IMR-90 (cell line): ENCODE measurements at regions not wholly inside any gene's neighbourhood (a gene's known extent, or its start where the extent isn't known, plus 50 kb on each side); places are given as distances from the start of the nearest gene placed in this dataset.

Source experiments
- ATAC-seq: fragments of 200-7000 bp; cut with Tn5 transposase; 2 replicates; pipeline ENCODE4 v1.9.1; 2020; ENCODE audit warnings: low read depth, mild to moderate bottlenecking, moderate library complexity
- BruUV-seq: library from RNA; stranded (reverse); fragments of 400-500 nt; replicated peaks from 2 replicates; lab custom pipeline; 2021; lab: Mats Ljungman, UMichigan
- CTCF ChIA-PET: fragments of 300-600 bp; formaldehyde crosslinking; extraction: SDS; loops from one replicate; lab custom pipeline; 2021; ENCODE audit warnings: antibody characterized with exemption; lab: Yijun Ruan, JAX
- POLR2A ChIA-PET: fragments of 300-600 bp; sonication (Branson Sonifier 250); formaldehyde crosslinking; loops from one replicate; lab custom pipeline; 2022; ENCODE audit warnings: antibody characterized with exemption; ENCODE audit not compliant: unreplicated experiment; lab: Charles Lee
- DNase-seq: peaks from one replicate; pipeline ENCODE4 v3.0.0; 2013
- H2AFZ ChIP-seq: replicated peaks from 2 replicates; pipeline ENCODE3; 2013; ENCODE audit warnings: low read length, mild to moderate bottlenecking; ENCODE audit not compliant: poor library complexity
- H2AK5ac ChIP-seq: 2 replicates; pipeline ENCODE4 v1.6.1; 2013; ENCODE audit warnings: low read depth, low read length, inconsistent platforms
- H2AK9ac ChIP-seq: replicated peaks from 2 replicates; pipeline ENCODE3; 2013; ENCODE audit warnings: mild to moderate bottlenecking, low read depth, low read length, moderate library complexity; ENCODE audit not compliant: poor library complexity
- H2BK120ac ChIP-seq: 2 replicates; pipeline ENCODE4 v1.6.1; 2013; ENCODE audit warnings: low read depth, low read length, inconsistent platforms
- H2BK15ac ChIP-seq: 3 replicates; pipeline ENCODE4 v1.6.1; 2013; ENCODE audit warnings: low read depth, low read length, inconsistent platforms
- H2BK20ac ChIP-seq: 2 replicates; pipeline ENCODE4 v1.6.1; 2013; ENCODE audit warnings: low read depth, mild to moderate bottlenecking, inconsistent platforms, low read length, moderate library complexity
- H2BK5ac ChIP-seq: 2 replicates; pipeline ENCODE4 v1.6.1; 2013; ENCODE audit warnings: mild to moderate bottlenecking, low read depth, low read length, inconsistent platforms; ENCODE audit not compliant: poor library complexity, severe bottlenecking
- H3K14ac ChIP-seq: replicated peaks from 2 replicates; pipeline ENCODE4 v1.6.1; 2013; ENCODE audit warnings: low read depth, low read length, inconsistent platforms
- H3K18ac ChIP-seq: 2 replicates; pipeline ENCODE4 v1.6.1; 2013; ENCODE audit warnings: low read depth, low read length, control low read depth
- H3K23ac ChIP-seq: 2 replicates; pipeline ENCODE4 v1.6.1; 2013; ENCODE audit warnings: low read depth, low read length, inconsistent platforms
- H3K27ac ChIP-seq: 2 replicates; pipeline ENCODE4 v1.5.1; 2013; ENCODE audit warnings: mild to moderate bottlenecking, control low read depth, low read length; ENCODE audit not compliant: insufficient read depth
- H3K27me3 ChIP-seq: 2 replicates; pipeline ENCODE4 v1.6.1; 2013; ENCODE audit warnings: low read length; ENCODE audit not compliant: control insufficient read depth, insufficient read depth
- H3K36me3 ChIP-seq: 2 replicates; pipeline ENCODE4 v1.6.1; 2013; ENCODE audit warnings: low read length, mixed read lengths; ENCODE audit not compliant: control insufficient read depth, insufficient read depth
- H3K4ac ChIP-seq: 2 replicates; pipeline ENCODE4 v1.6.1; 2013; ENCODE audit warnings: low read depth, low read length, inconsistent platforms
- H3K4me1 ChIP-seq: 2 replicates; pipeline ENCODE4 v1.6.1; 2013; ENCODE audit warnings: low read length, mixed read lengths; ENCODE audit not compliant: control insufficient read depth, insufficient read depth
- H3K4me2 ChIP-seq: 2 replicates; pipeline ENCODE4 v1.6.1; 2013; ENCODE audit warnings: low read depth, mild to moderate bottlenecking, control low read depth, low read length, moderate library complexity
- H3K4me3 ChIP-seq: 2 replicates; pipeline ENCODE4 v1.5.1; 2013; ENCODE audit warnings: low read depth, mild to moderate bottlenecking, control low read depth, low read length, moderate library complexity; ENCODE audit not compliant: insufficient read depth
- H3K56ac ChIP-seq: 2 replicates; pipeline ENCODE4 v1.6.1; 2013; ENCODE audit warnings: low read length, inconsistent platforms; ENCODE audit not compliant: insufficient read depth; ENCODE audit errors: extremely low read depth
- H3K79me1 ChIP-seq, 2 experiments: 2 replicates each; pipeline ENCODE4 v1.6.1; 2013; ENCODE audit warnings: low read length in 2 of 2, inconsistent platforms in 1 of 2, low read depth in 1 of 2
- H3K9ac ChIP-seq: 2 replicates; pipeline ENCODE4 v1.6.1; 2013; ENCODE audit warnings: low read depth, low read length, control low read depth
- H3K9me1 ChIP-seq: 2 replicates; pipeline ENCODE4 v1.6.1; 2013; ENCODE audit warnings: low read length, inconsistent platforms; ENCODE audit not compliant: insufficient read depth
- H3K9me3 ChIP-seq: 2 replicates; pipeline ENCODE4 v1.6.1; 2013; ENCODE audit warnings: low read length; ENCODE audit not compliant: control insufficient read depth, insufficient read depth
- H4K20me1 ChIP-seq: 2 replicates; pipeline ENCODE4 v1.6.1; 2013; ENCODE audit warnings: low read length, inconsistent platforms; ENCODE audit not compliant: insufficient read depth
- H4K5ac ChIP-seq: 2 replicates; pipeline ENCODE4 v1.6.1; 2013; ENCODE audit warnings: mild to moderate bottlenecking, low read depth, low read length, control low read depth
- H4K8ac ChIP-seq, 2 experiments: 2 replicates each; pipeline ENCODE4 v1.6.1; 2013; ENCODE audit warnings: low read depth in 2 of 2, low read length in 2 of 2, control low read depth in 1 of 2, inconsistent platforms in 1 of 2
- H4K91ac ChIP-seq: 2 replicates; pipeline ENCODE4 v1.6.1; 2013; ENCODE audit warnings: low read depth, low read length, inconsistent platforms; ENCODE audit not compliant: insufficient read depth
- BHLHE40 ChIP-seq: fragments of 150-350 bp; IDR thresholded peaks from 2 replicates; pipeline ENCODE4 v1.6.1; 2016; ENCODE audit warnings: mild to moderate bottlenecking, low read depth, low read length
- MAZ ChIP-seq: IDR thresholded peaks from 2 replicates; pipeline ENCODE4 v1.6.1; 2012; ENCODE audit warnings: low read depth, mild to moderate bottlenecking, low read length, improper control_type of control experiment, moderate library complexity, borderline replicate concordance
- RCOR1 ChIP-seq: IDR thresholded peaks from 2 replicates; pipeline ENCODE4 v1.6.1; 2012; ENCODE audit warnings: mild to moderate bottlenecking, low read length, improper control_type of control experiment; ENCODE audit not compliant: insufficient replicate concordance
- SMC3 ChIP-seq: fragments of 150-350 bp; IDR thresholded peaks from 2 replicates; pipeline ENCODE4 v1.6.1; 2016; ENCODE audit warnings: low read depth, mild to moderate bottlenecking, antibody characterized with exemption, low read length, moderate library complexity
- WGBS, 2 experiments: methylation state at CpG; one replicate each; pipeline versions ENCODE4 v1.1.5 to v1.1.7; 2013; ENCODE audit warnings: missing lambda C conversion rate in 2 of 2; ENCODE audit not compliant: insufficient read length in 1 of 2; ENCODE audit errors: extremely low coverage in 2 of 2; 5-methylcytosine and 5-hydroxymethylcytosine counted together
- dilution Hi-C: fragments of 300-500 bp; cut with HindIII; formaldehyde crosslinking; loops from one replicate; pipeline ENCODE4 v1.14.3; 2018; ENCODE audit warnings: low sequenced_read_pairs; ENCODE audit not compliant: unreplicated experiment
- in situ Hi-C: fragments of 300-500 bp; cut with MboI; formaldehyde crosslinking; loops from 3 replicates; pipeline ENCODE4 v1.14.3; 2019; ENCODE audit warnings: low sequenced_read_pairs, inconsistent platforms, mixed read lengths
- intact Hi-C: fragments of 100-400 bp; cut with micrococcal nuclease; formaldehyde crosslinking; loops from 2 replicates; pipeline ENCODE4 v1.10.0; 2022
- TF ChIP-seq, protein P1 (sequence below): fragments of 150-350 bp; IDR thresholded peaks from 2 replicates; pipeline ENCODE4 v1.6.1; 2017; ENCODE audit warnings: mild to moderate bottlenecking, antibody characterized with exemption, low read length, low read depth

- no peaks in the 10 kb centered on the region for H3K36me3 ChIP-seq
- intact Hi-C loops, result no loop called here
- WGBS, 2 experiments, result 48% methylated on average over 2 of the region's 3 CpGs; no CpG with 5 or more reads in 1 of the 2 experiments
- H3K9ac ChIP-seq, result no peak overlapping the region
- DNase-seq (no peak), ATAC-seq (no peak)
- no peak overlapping the region for H3K4me2 ChIP-seq
- H2BK5ac ChIP-seq, result peak overlapping the region; percentile 63
- in situ Hi-C loops, result no loop called here
- TF ChIP-seq SMC3 (no peak), BHLHE40 (no peak), MAZ (no peak), RCOR1 (no peak)
- TF ChIP-seq, protein P1, sequence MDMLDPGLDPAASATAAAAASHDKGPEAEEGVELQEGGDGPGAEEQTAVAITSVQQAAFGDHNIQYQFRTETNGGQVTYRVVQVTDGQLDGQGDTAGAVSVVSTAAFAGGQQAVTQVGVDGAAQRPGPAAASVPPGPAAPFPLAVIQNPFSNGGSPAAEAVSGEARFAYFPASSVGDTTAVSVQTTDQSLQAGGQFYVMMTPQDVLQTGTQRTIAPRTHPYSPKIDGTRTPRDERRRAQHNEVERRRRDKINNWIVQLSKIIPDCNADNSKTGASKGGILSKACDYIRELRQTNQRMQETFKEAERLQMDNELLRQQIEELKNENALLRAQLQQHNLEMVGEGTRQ, result no peak
- POLR2A ChIA-PET, result no interaction called here
- no peak overlapping the region for H2AK5ac ChIP-seq
- H3K23ac ChIP-seq, result no peak overlapping the region
- H2AK9ac ChIP-seq, result no peak overlapping the region
- H3K27ac ChIP-seq, result no peak overlapping the region
- H3K4me1 ChIP-seq, result no peaks in the 10 kb centered on the region
- no peaks in the 10 kb centered on the region for H3K27me3 ChIP-seq
- H2BK120ac ChIP-seq, result no peak overlapping the region
- H3K18ac ChIP-seq, result no peak overlapping the region
- H3K4ac ChIP-seq, result no peak overlapping the region
- H2BK15ac ChIP-seq, result no peak overlapping the region
- CTCF ChIA-PET, result no interaction called here
- no peak overlapping the region for H4K8ac ChIP-seq
- no peak overlapping the region for H2AFZ ChIP-seq
- H3K4me3 ChIP-seq, result no peak overlapping the region
- BruUV-seq, result no TSS peak
- H4K20me1 ChIP-seq, result no peaks in the 10 kb centered on the region; the same call in 1 of the 2 replicates
- no peak overlapping the region for H3K56ac ChIP-seq
- H3K14ac ChIP-seq, result no peak overlapping the region
- no peak overlapping the region for H4K5ac ChIP-seq
- no peaks in the 10 kb centered on the region for H3K79me1 ChIP-seq
- H4K91ac ChIP-seq, result no peak overlapping the region
- peaks cover 33% of the 10 kb centered on the region for H3K9me3 ChIP-seq
- no peaks in the 10 kb centered on the region for H3K9me1 ChIP-seq
- H2BK20ac ChIP-seq, result no peak overlapping the region
- dilution Hi-C loops, result no loop called here
These were observed 272.5 kb upstream of the IRX1 start for GRCh38 chr5:3323144-3323543.
